ENCODE measurements at regions not wholly inside any gene's neighbourhood (a gene's known extent, or its start where the extent isn't known, plus 50 kb on each side); places are given as distances from the start of the nearest gene placed in this dataset.

- no peak overlapping the region for H3K4me3 ChIP-seq (ENCODE audit: low read depth, low read length)
- no peak for DNase-seq (ENCODE audit: low read depth)
- TF ChIP-seq CTCF (conservative IDR thresholded peaks at IDR 0.05; ENCODE audit: low read depth, low read length): no peak
Measured at GRCh38 chr2:199693861-199694260, 157.1 kb downstream of the FTCDNL1 start.

GRCh38 chr2:199692489-199692888, 158.5 kb downstream of the FTCDNL1 start:
- no peak for DNase-seq (ENCODE audit: low read depth)
- no peak for TF ChIP-seq CTCF (conservative IDR thresholded peaks at IDR 0.05; ENCODE audit: low read depth, low read length)
- no peak overlapping the region for H3K4me3 ChIP-seq (ENCODE audit: low read depth, low read length)

GRCh38 chr2:199690225-199690624, 160.8 kb downstream of the FTCDNL1 start:
- TF ChIP-seq CTCF (conservative IDR thresholded peaks at IDR 0.05; ENCODE audit: low read depth, low read length): no peak
- H3K4me3 ChIP-seq (ENCODE audit: low read depth, low read length): no peak overlapping the region
- DNase-seq (ENCODE audit: low read depth): no peak

- TF ChIP-seq CTCF (conservative IDR thresholded peaks at IDR 0.05; ENCODE audit: low read depth, low read length): no peak
- DNase-seq (ENCODE audit: low read depth): no peak
- H3K4me3 ChIP-seq (ENCODE audit: low read depth, low read length): no peak overlapping the region
Measured at GRCh38 chr2:199685669-199686068, 165.3 kb downstream of the FTCDNL1 start.

GRCh38 chr2:199684832-199685231, 166.2 kb downstream of the FTCDNL1 start:
- no peak for TF ChIP-seq CTCF (conservative IDR thresholded peaks at IDR 0.05; ENCODE audit: low read depth, low read length)

GRCh38 chr2:199684168-199684567, 166.8 kb downstream of the FTCDNL1 start:
- TF ChIP-seq CTCF (conservative IDR thresholded peaks at IDR 0.05; ENCODE audit: low read depth, low read length): peak; percentile 34
- no peak for DNase-seq (ENCODE audit: low read depth)
- H3K4me3 ChIP-seq (ENCODE audit: low read depth, low read length): no peak overlapping the region

More at GRCh38 chr2:199684832-199685231, 166.2 kb downstream of the FTCDNL1 start:
- H3K4me3 ChIP-seq (ENCODE audit: low read depth, low read length): no peak overlapping the region
- DNase-seq (ENCODE audit: low read depth): no peak

GRCh38 chr2:199682001-199682400, 169.0 kb downstream of the FTCDNL1 start:
- peak; percentile 8 for TF ChIP-seq CTCF (conservative IDR thresholded peaks at IDR 0.05; ENCODE audit: low read depth, low read length)
- no peak for DNase-seq (ENCODE audit: low read depth)
- H3K4me3 ChIP-seq (ENCODE audit: low read depth, low read length): no peak overlapping the region
